BLaER1 (cell line): ENCODE measurements at regions not wholly inside any gene's neighbourhood (a gene's known extent, or its start where the extent isn't known, plus 50 kb on each side); places are given as distances from the start of the nearest gene placed in this dataset.

Experiments
- H3K27ac ChIP-seq: shearing (Covaris generic); formaldehyde crosslinking; 2 replicates; pipeline ENCODE4 v1.8.1; 2022
- H3K27me3 ChIP-seq: shearing (Covaris generic); formaldehyde crosslinking; 2 replicates; pipeline ENCODE4 v1.8.1; 2022
- H3K36me3 ChIP-seq: shearing (Covaris generic); formaldehyde crosslinking; 2 replicates; pipeline ENCODE4 v1.8.1; 2022
- H3K4me1 ChIP-seq: shearing (Covaris generic); formaldehyde crosslinking; 2 replicates; pipeline ENCODE4 v1.8.1; 2022
- H3K4me2 ChIP-seq: shearing (Covaris generic); formaldehyde crosslinking; 2 replicates; pipeline ENCODE4 v1.8.1; 2022
- H3K4me3 ChIP-seq: shearing (Covaris generic); formaldehyde crosslinking; 2 replicates; pipeline ENCODE4 v1.8.1; 2022
- H3K9ac ChIP-seq: shearing (Covaris generic); formaldehyde crosslinking; 2 replicates; pipeline ENCODE4 v1.8.1; 2022
- H3K9me3 ChIP-seq: shearing (Covaris generic); formaldehyde crosslinking; 2 replicates; pipeline ENCODE4 v1.8.1; 2022
- H4K20me1 ChIP-seq: shearing (Covaris generic); formaldehyde crosslinking; 2 replicates; pipeline ENCODE4 v1.8.1; 2022
- Cebpa-rat ChIP-seq: shearing (Covaris generic); IDR thresholded peaks from 2 replicates; pipeline ENCODE4 v1.8.1; 2022

DNA sequence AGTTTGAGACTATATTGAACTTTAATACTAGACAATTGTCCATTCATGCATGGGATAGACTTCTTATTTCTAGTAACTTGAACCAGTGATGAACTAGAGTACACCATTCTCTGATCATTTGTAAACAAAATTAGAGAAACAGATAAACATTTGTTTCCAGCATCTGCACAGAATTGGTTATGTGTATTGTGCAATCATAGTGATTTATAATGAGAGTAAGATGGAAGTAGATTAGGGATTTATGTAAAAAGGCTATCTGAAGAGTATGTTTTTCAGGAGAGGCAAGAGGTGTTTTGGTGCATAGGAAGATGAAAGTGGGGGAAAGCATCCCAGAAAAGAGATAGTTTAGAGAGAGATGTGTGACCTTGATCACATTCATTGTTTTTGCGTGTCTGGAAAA lies 695.0 kb downstream of the SQOR start:
- H3K9ac ChIP-seq: no peak overlapping the region
- no peak overlapping the region for H3K4me3 ChIP-seq
- no peak for TF ChIP-seq Cebpa-rat
- no peak overlapping the region for H3K27ac ChIP-seq
- H3K27me3 ChIP-seq: no peaks in the 10 kb centered on the region
- no peaks in the 10 kb centered on the region for H4K20me1 ChIP-seq
- no peaks in the 10 kb centered on the region for H3K36me3 ChIP-seq
- no peaks in the 10 kb centered on the region for H3K9me3 ChIP-seq
- H3K4me2 ChIP-seq: no peak overlapping the region
- no peaks in the 10 kb centered on the region for H3K4me1 ChIP-seq

DNA sequence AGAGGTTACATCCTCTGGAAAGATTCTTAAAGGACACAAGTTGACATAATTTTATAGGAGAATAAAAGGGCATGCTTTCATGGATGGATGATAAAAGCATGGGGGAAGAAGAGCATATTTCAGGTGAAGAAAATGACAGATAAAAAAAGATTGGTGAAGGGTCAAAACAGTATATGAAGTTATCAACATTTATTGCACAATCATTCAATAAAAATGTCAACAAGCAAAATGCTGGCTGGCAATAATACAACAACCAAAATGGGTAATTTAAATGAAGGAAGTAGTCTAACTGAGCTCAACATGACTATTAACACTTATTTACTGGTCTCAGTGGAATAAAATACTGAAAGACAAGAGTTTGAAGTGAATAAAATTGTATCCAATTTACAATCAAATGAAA lies 696.7 kb downstream of the SQOR start:
- H3K36me3 ChIP-seq: no peaks in the 10 kb centered on the region
- H4K20me1 ChIP-seq: no peaks in the 10 kb centered on the region
- no peak overlapping the region for H3K4me3 ChIP-seq
- H3K9ac ChIP-seq: no peak overlapping the region
- no peaks in the 10 kb centered on the region for H3K27me3 ChIP-seq
- H3K4me2 ChIP-seq: no peak overlapping the region
- H3K27ac ChIP-seq: no peak overlapping the region
- no peak; the same call in 1 of the 2 replicates for TF ChIP-seq Cebpa-rat
- H3K9me3 ChIP-seq: no peaks in the 10 kb centered on the region
- H3K4me1 ChIP-seq: no peaks in the 10 kb centered on the region

DNA sequence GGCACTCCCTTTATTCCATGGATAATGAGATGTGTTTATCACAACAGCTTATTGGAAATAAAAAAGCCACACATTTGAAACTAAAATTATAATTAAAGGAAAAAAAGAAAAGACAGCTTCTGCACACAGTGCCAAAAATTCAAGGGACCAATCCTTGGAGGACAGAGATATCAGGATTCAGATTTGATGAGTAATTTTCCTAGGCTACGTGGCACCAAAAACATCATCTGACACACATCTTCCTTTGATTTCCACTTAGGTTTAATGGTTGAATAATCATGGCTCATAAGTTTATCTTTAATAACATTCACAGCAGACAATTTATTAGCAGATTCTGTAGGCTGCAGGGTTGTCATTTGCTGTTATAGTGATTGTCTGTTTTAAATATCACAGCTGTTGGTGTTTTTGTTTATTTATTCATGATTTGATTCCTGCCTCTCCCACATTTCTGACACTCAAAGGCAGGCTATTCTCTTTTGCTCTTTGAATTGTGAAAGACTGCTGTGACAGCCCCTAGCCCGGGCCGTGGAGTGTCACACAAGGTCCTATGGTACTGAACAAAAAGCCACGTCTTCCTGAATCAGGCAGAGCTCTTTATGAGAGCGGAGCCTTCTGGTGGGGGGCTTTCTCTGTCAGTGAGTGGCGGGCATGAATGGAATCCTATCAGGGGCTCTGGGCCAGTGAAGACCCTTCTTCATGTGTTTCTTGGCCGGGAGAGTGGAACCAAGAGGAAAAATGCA lies 708.5 kb downstream of the SQOR start:
- Histone ChIP-seq H4K20me1 (no peaks in the 10 kb centered on the region), H3K9me3 (no peaks in the 10 kb centered on the region), H3K4me1 (no peaks in the 10 kb centered on the region), H3K4me3 (no peak overlapping the region), H3K27ac (no peak overlapping the region), H3K4me2 (no peak overlapping the region), H3K27me3 (no peaks in the 10 kb centered on the region), H3K36me3 (no peaks in the 10 kb centered on the region), H3K9ac (no peak overlapping the region)
- TF ChIP-seq Cebpa-rat: no peak

DNA sequence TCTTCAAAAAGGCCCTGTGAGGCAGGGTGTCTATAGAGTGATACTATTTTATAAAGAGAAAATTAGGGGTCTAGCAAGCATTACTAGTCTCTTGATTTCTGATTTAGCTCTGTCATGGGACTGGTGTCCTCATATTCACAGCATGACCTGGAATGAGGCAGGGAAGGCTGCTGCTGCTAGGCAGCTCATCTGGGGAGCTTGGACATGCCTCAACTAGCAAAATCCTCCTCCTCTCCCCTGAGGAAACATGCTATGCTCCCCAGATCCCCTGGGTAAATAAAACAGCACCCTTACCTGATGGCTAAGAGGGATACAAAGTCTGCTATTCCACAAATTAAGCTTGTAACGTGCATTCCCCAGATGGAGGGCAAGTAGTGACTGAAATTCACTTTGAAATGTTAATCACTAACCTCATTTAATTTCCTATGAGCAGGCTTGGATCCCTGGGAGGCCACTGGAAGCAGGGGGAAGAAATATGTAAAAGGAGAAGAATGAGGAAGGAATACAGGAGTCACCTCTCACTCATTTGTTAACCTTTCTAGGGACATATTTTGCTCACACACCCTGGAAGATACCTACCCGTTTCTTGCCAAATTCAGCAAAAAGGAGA lies 709.4 kb downstream of the SQOR start:
- no peaks in the 10 kb centered on the region for H3K9me3 ChIP-seq
- H3K4me2 ChIP-seq: no peak overlapping the region
- H3K27me3 ChIP-seq: no peaks in the 10 kb centered on the region
- H4K20me1 ChIP-seq: no peaks in the 10 kb centered on the region
- no peak overlapping the region for H3K4me3 ChIP-seq
- TF ChIP-seq Cebpa-rat: no peak
- H3K36me3 ChIP-seq: no peaks in the 10 kb centered on the region
- H3K27ac ChIP-seq: no peak overlapping the region
- no peak overlapping the region for H3K9ac ChIP-seq
- no peaks in the 10 kb centered on the region for H3K4me1 ChIP-seq

DNA sequence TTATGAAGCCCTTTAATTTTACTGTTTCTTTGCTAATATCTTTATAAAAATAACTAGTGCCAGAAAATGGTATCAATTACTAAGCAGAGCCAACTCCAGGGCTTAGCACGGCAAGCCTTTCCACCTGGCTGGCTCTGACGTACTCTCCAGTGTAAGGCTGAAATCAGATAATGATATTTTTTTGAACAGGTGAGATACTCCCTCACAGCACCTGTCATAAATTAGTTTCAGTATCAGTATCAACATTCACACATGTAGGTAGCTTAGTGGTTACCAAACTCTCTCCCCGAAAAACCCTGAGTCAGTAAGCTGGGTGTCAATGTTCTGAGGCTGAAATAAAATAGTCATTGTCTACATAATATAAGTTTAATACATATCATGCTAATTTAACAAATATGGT lies 710.1 kb downstream of the SQOR start:
- H3K9me3 ChIP-seq: no peaks in the 10 kb centered on the region
- H3K4me1 ChIP-seq: no peaks in the 10 kb centered on the region
- no peak overlapping the region for H3K4me3 ChIP-seq
- no peak overlapping the region for H3K27ac ChIP-seq
- TF ChIP-seq Cebpa-rat: no peak
- no peak overlapping the region for H3K4me2 ChIP-seq
- H3K27me3 ChIP-seq: no peaks in the 10 kb centered on the region
- H3K36me3 ChIP-seq: no peaks in the 10 kb centered on the region
- H4K20me1 ChIP-seq: no peaks in the 10 kb centered on the region
- no peak overlapping the region for H3K9ac ChIP-seq

DNA sequence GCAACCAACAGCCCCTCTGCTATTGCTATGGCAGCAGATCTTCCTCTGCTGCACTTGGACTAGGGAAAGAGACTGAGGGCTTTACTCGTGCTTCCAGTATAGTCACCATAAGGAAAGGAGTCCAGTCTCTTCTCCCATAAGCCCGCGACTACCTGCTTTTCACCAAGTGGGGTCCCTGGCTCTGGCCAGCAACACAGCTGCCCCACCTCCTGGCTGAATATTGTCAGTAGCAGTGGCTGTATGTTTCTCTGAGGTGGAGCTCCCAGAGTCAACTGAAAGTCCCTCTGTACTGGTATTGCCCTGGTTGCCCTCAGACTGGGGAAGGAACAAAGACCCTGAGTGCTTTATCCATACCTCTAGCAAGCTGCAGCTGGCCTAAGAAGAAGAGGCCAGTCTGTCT lies 719.6 kb downstream of the SQOR start:
- no peaks in the 10 kb centered on the region for H4K20me1 ChIP-seq
- no peaks in the 10 kb centered on the region for H3K9me3 ChIP-seq
- no peak overlapping the region for H3K9ac ChIP-seq
- no peaks in the 10 kb centered on the region for H3K4me1 ChIP-seq
- no peaks in the 10 kb centered on the region for H3K36me3 ChIP-seq
- TF ChIP-seq Cebpa-rat: no peak
- H3K27ac ChIP-seq: no peak overlapping the region
- no peak overlapping the region for H3K4me2 ChIP-seq
- no peaks in the 10 kb centered on the region for H3K27me3 ChIP-seq
- H3K4me3 ChIP-seq: no peak overlapping the region

DNA sequence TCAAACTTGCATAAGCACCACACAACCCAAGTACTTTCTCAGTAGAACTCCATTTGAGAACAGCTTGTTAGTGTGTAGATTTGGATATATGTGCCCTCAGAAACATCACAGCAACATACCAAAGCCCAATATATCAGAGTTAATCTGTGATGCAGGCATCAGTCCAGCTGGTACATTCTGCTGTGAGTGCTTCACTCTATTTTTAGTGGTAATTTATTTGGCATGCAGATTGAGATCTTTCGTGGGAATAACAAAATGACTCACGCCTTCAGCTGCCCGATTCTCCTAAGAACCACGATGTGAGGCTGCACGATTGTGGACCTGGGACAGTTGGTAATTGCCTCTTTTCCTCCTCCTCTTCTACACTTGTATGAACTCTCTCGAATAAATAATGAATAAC lies 730.7 kb downstream of the SQOR start:
- H3K9ac ChIP-seq: no peak overlapping the region
- H3K27ac ChIP-seq: no peak overlapping the region
- H3K4me3 ChIP-seq: no peak overlapping the region
- H3K27me3 ChIP-seq: no peaks in the 10 kb centered on the region
- no peaks in the 10 kb centered on the region for H4K20me1 ChIP-seq
- peaks cover 2% of the 10 kb centered on the region for H3K9me3 ChIP-seq
- H3K4me1 ChIP-seq: no peaks in the 10 kb centered on the region
- no peak overlapping the region for H3K4me2 ChIP-seq
- H3K36me3 ChIP-seq: no peaks in the 10 kb centered on the region
- no peak for TF ChIP-seq Cebpa-rat

DNA sequence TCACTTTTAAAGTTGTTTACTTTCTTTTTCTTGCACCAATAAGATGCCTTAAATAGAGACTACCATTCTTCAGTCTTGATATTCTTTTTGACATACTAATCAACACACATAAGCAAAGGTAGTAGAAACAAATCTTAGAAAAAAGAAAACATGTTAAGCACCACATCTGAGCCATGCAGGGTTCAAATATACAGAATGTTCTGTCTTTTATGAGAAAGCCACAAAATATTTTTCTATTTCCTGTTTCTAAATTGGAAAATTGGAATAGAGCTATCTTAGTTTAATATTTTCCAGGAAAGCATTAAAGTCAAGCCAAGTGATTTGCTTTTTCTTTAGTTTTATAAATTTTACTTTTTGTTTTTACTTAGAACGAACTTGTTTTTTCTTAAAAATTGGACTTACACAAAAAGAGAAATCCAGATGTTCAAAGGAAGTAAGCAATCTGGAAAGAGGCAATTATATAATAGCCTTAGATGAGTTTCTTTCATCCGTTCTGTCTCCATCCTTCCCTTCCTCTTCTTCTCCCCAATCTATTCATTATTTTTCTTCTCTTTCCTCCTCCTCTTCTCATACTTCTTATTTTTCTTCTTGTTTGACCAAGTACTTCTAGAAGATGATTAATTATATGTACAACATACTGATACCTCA lies 731.7 kb downstream of the SQOR start:
- no peaks in the 10 kb centered on the region for H3K36me3 ChIP-seq
- H3K4me1 ChIP-seq: no peaks in the 10 kb centered on the region
- H3K9me3 ChIP-seq: peaks cover 11% of the 10 kb centered on the region
- H3K9ac ChIP-seq: no peak overlapping the region
- no peak overlapping the region for H3K4me3 ChIP-seq
- H3K4me2 ChIP-seq: no peak overlapping the region
- TF ChIP-seq Cebpa-rat: no peak
- no peaks in the 10 kb centered on the region for H3K27me3 ChIP-seq
- H4K20me1 ChIP-seq: no peaks in the 10 kb centered on the region
- H3K27ac ChIP-seq: no peak overlapping the region

DNA sequence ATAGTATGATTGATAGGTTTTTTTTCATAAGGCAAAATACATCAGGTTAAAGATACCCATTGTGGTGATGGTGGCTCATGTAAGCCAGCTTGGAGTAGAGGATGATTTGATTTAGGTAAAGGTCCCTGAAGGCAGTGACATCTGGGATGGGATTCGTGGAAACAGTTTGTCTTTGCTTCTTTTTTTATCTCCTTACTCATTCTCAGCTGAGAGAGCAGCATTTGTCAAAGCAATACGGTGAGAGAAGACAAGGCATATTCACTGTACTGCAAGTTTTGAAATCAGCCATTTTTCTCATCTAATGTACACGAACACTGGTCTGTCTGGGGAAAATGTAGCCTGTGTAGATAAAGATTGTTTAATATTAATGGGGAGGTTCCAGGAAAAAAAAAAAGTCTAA lies 749.1 kb downstream of the SQOR start:
- H4K20me1 ChIP-seq: no peaks in the 10 kb centered on the region
- no peaks in the 10 kb centered on the region for H3K9me3 ChIP-seq
- no peak overlapping the region for H3K9ac ChIP-seq
- H3K4me2 ChIP-seq: no peak overlapping the region
- no peak overlapping the region for H3K4me3 ChIP-seq
- no peaks in the 10 kb centered on the region for H3K36me3 ChIP-seq
- no peak for TF ChIP-seq Cebpa-rat
- H3K4me1 ChIP-seq: no peaks in the 10 kb centered on the region
- no peaks in the 10 kb centered on the region for H3K27me3 ChIP-seq
- H3K27ac ChIP-seq: no peak overlapping the region

DNA sequence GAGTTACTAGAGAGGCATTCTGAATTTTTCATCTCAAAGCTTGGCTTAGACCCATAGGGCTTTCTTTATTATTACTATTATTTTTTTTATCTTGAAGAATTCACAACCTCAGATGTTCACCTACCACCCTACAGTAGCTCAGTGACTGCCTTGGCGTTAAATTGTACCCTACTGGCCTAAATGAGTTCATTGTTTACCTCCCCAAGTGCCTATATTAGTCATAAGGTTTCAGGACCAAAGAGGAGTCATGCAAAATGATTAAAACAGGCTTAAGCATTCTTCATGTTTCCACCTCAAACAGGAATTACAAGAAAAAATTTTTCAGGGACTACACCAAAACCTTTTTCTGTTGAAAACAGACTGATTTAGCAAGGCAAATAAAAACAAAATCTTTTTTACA lies 751.5 kb downstream of the SQOR start:
- Histone ChIP-seq H3K4me2 (no peak overlapping the region), H3K4me1 (no peaks in the 10 kb centered on the region), H3K4me3 (no peak overlapping the region), H3K36me3 (no peaks in the 10 kb centered on the region), H3K27me3 (no peaks in the 10 kb centered on the region), H3K9me3 (peaks cover 4% of the 10 kb centered on the region; the same call in 1 of the 2 replicates), H3K9ac (no peak overlapping the region), H4K20me1 (no peaks in the 10 kb centered on the region), H3K27ac (no peak overlapping the region)
- no peak for TF ChIP-seq Cebpa-rat
